ENCODE measurements at regions not wholly inside any gene's neighbourhood (a gene's known extent, or its start where the extent isn't known, plus 50 kb on each side); places are given as distances from the start of the nearest gene placed in this dataset.

DNA sequence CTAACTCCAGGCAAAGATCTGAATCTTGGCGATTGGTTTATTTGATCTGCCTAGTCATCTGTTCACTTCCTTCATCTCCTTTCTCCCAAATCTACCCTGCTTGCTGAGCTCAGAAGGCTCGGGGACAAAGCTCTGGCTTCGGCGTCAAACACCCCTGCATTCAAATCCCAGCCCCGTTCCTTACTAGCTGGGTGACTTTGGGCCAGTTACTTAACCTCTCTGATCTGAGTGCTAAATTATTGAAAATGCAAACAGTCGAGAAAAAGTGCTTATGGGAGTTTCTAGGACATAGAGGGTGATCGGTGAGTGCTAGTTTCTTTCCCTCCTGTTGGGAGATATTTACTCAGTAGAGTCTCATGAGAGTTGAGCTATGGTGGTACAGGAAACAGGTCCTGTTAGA, 121.2 kb upstream of the RFLNA start:
- no peaks in the 10 kb centered on the region for H3K4me1 ChIP-seq

GRCh38 chr12:124174451-124175348, 120.2 kb upstream of the RFLNA start:
- Histone ChIP-seq H2AFZ (no peak overlapping the region), H3K4me2 (ENCODE audit: low read length) (no peak overlapping the region), H3K27ac (no peak overlapping the region)

More for the DNA sequence above, 121.2 kb upstream of the RFLNA start:
- Histone ChIP-seq H3K4me3 (ENCODE audit: low read depth, low read length) (no peak overlapping the region), H3K9ac (no peak overlapping the region), H3K4me2 (ENCODE audit: low read length) (no peak overlapping the region), H2AFZ (no peak overlapping the region), H3K9me3 (ENCODE audit: control insufficient read depth, low read length) (no peaks in the 10 kb centered on the region), H3K27ac (no peak overlapping the region), H3K27me3 (ENCODE audit: control insufficient read depth, insufficient read depth, low read length) (no peaks in the 10 kb centered on the region), H3K36me3 (ENCODE audit: control insufficient read depth, insufficient read depth, low read length) (no peaks in the 10 kb centered on the region), H3K79me2 (no peaks in the 10 kb centered on the region)
- no peak for TF ChIP-seq CTCF (IDR thresholded peaks at IDR 0.05)

GRCh38 chr12:124175704-124176103, 119.2 kb upstream of the RFLNA start:
- Histone ChIP-seq H3K4me1 (no peaks in the 10 kb centered on the region), H2AFZ (no peak overlapping the region), H3K36me3 (ENCODE audit: control insufficient read depth, insufficient read depth, low read length) (no peaks in the 10 kb centered on the region), H3K27me3 (ENCODE audit: control insufficient read depth, insufficient read depth, low read length) (no peaks in the 10 kb centered on the region), H3K27ac (no peak overlapping the region), H3K4me2 (ENCODE audit: low read length) (no peak overlapping the region), H3K79me2 (no peaks in the 10 kb centered on the region), H3K9ac (no peak overlapping the region), H3K9me3 (ENCODE audit: control insufficient read depth, low read length) (no peaks in the 10 kb centered on the region), H3K4me3 (ENCODE audit: low read depth, low read length) (no peak overlapping the region)
- no peak for TF ChIP-seq CTCF (IDR thresholded peaks at IDR 0.05)

More at GRCh38 chr12:124174451-124175348, 120.2 kb upstream of the RFLNA start:
- no peaks in the 10 kb centered on the region for H3K27me3 ChIP-seq (ENCODE audit: control insufficient read depth, insufficient read depth, low read length)
- no peak overlapping the region for H3K9ac ChIP-seq
- no peaks in the 10 kb centered on the region for H3K4me1 ChIP-seq
- H3K79me2 ChIP-seq = no peaks in the 10 kb centered on the region
- H3K9me3 ChIP-seq (ENCODE audit: control insufficient read depth, low read length) = no peaks in the 10 kb centered on the region
- TF ChIP-seq CTCF (IDR thresholded peaks at IDR 0.05) = no peak
- H3K36me3 ChIP-seq (ENCODE audit: control insufficient read depth, insufficient read depth, low read length) = no peaks in the 10 kb centered on the region
- H3K4me3 ChIP-seq (ENCODE audit: low read depth, low read length) = no peak overlapping the region

DNA sequence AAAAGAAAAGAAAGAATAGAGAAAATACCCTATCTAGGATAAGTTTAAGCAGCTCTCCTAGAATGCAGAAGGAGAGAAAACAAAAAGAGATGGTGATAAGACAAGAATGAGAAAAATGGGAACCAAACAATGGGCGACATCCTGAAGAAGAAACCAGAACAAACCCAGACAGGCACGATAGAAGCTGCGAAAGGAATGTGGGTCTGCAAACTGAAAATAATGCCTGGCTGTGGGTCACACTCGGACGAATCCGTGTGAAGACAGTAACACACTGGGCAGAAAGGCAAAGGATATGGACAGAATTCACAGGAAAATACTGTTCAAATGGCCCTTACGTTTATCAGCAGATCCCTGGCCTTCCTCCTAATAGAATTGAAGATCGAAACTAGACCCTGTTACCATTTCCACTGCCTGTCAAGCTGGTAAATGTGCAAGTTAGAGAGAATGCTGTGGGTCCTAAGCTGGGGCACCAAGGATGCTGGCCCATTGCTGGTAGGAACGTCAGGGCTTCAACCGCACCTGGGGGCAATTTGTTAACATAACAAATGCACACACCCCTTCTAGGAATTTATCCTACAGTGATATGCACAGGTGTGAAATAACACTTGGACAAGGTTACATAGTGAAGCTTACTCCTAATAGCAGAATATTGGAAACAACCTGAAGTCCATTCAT, 117.5 kb upstream of the RFLNA start:
- Histone ChIP-seq H3K4me1 (no peaks in the 10 kb centered on the region), H2AFZ (no peak overlapping the region), H3K27me3 (ENCODE audit: control insufficient read depth, insufficient read depth, low read length) (no peaks in the 10 kb centered on the region), H3K4me3 (ENCODE audit: low read depth, low read length) (no peak overlapping the region), H3K4me2 (ENCODE audit: low read length) (no peak overlapping the region), H3K79me2 (no peaks in the 10 kb centered on the region), H3K9ac (no peak overlapping the region), H3K9me3 (ENCODE audit: control insufficient read depth, low read length) (no peaks in the 10 kb centered on the region), H3K36me3 (ENCODE audit: control insufficient read depth, insufficient read depth, low read length) (no peaks in the 10 kb centered on the region), H3K27ac (no peak overlapping the region)
- TF ChIP-seq CTCF (IDR thresholded peaks at IDR 0.05) = no peak

Measured in parathyroid adenoma (tissue), 2 donors.